Activated T-helper 1 cell treated with anti-CD3 and anti-CD28 coated beads, Interleukin-12 subunit alpha, Interleukin-12 subunit beta, Interleukin-2, Interleukin-4 antibody, amounts not matched to agents 30 ng/mL and 10 ng/mL and 1 ng/mL, durations not matched to agents 14 hours and 24 hours and 36 hours (primary cell): ENCODE measurements at regions not wholly inside any gene's neighbourhood (a gene's known extent, or its start where the extent isn't known, plus 50 kb on each side); places are given as distances from the start of the nearest gene placed in this dataset.

ENCODE experiments used
- DNase-seq: peaks from one replicate; pipeline ENCODE4 v3.0.0; 2021; ENCODE audit warnings: low spot score
- H3K27ac Mint-ChIP-seq: one replicate; pipeline ENCODE4 v1.8.0; 2021; ENCODE audit warnings: mild to moderate bottlenecking, mixed read lengths
- H3K27me3 Mint-ChIP-seq: one replicate; pipeline ENCODE4 v1.8.0; 2022; ENCODE audit warnings: mild to moderate bottlenecking, moderate library complexity, mixed read lengths; ENCODE audit not compliant: insufficient read depth
- H3K36me3 Mint-ChIP-seq: one replicate; pipeline ENCODE4 v1.8.0; 2021; ENCODE audit warnings: low read depth, mixed read lengths
- H3K4me1 Mint-ChIP-seq: one replicate; pipeline ENCODE4 v1.8.0; 2021; ENCODE audit warnings: low read depth, mixed read lengths
- H3K4me3 Mint-ChIP-seq: one replicate; pipeline ENCODE4 v1.8.0; 2021; ENCODE audit warnings: mild to moderate bottlenecking, moderate library complexity, mixed read lengths
- H3K9me3 Mint-ChIP-seq: one replicate; pipeline ENCODE4 v1.8.0; 2021; ENCODE audit warnings: mixed read lengths
- intact Hi-C: fragments of 100-400 bp; cut with micrococcal nuclease; formaldehyde crosslinking; loops from one replicate; pipeline ENCODE4 v1.15.1; 2024

GRCh38 chr20:40196846-40197436, 492.1 kb downstream of the MAFB start:
- Mint-ChIP-seq H3K4me3 (no peak overlapping the region), H3K36me3 (no peaks in the 10 kb centered on the region), H3K9me3 (no peaks in the 10 kb centered on the region), H3K4me1 (no peaks in the 10 kb centered on the region), H3K27me3 (no peaks in the 10 kb centered on the region), H3K27ac (no peak overlapping the region)
- no peak for DNase-seq
- intact Hi-C loops = no loop called here

DNA sequence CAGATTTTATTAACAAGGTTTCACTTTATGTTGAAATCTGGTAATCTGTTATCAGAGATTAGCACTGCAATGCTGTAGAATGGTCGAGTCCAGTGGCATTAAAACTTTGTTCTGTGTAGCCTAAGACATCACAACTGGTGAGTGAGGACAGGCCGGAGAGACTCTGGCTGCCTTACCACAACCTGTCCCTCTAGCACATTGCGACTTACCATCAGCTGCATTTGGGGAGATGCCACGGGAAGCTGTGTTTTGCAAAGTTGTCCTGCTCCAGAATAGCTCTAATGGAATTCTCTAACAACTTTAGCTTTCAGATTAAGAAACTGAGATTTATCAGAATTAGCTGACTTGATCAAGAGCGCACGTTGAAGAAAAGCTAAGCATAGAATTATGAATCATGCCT, 493.3 kb downstream of the MAFB start:
- intact Hi-C loops = no loop called here
- H3K27me3 Mint-ChIP-seq = no peaks in the 10 kb centered on the region
- H3K27ac Mint-ChIP-seq = no peak overlapping the region
- H3K4me3 Mint-ChIP-seq = no peak overlapping the region
- DNase-seq = no peak
- no peaks in the 10 kb centered on the region for H3K9me3 Mint-ChIP-seq
- no peaks in the 10 kb centered on the region for H3K4me1 Mint-ChIP-seq
- H3K36me3 Mint-ChIP-seq = no peaks in the 10 kb centered on the region

DNA sequence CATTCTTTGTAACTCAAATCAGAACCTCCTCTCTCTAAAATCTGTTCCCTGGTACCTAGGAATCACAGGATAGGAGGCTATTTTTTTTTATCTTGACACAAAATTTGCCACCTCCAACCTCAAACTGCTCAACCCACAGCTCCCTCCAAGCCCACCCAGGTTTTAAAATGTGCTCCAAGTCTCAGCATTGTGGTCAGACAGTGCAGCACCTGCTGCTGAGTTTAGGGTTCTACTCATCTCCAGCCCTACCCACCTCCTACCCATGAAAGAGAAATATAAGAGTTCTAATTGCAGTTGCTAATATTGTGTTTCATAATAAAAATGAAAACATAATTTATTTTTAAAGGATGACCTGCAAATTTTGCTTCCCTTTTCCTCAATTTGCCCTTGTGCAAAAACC, 496.5 kb downstream of the MAFB start:
- DNase-seq = no peak
- H3K36me3 Mint-ChIP-seq = no peaks in the 10 kb centered on the region
- H3K27ac Mint-ChIP-seq = no peak overlapping the region
- H3K4me3 Mint-ChIP-seq = no peak overlapping the region
- no peaks in the 10 kb centered on the region for H3K4me1 Mint-ChIP-seq
- no peaks in the 10 kb centered on the region for H3K9me3 Mint-ChIP-seq
- no peaks in the 10 kb centered on the region for H3K27me3 Mint-ChIP-seq
- intact Hi-C loops = no loop called here

DNA sequence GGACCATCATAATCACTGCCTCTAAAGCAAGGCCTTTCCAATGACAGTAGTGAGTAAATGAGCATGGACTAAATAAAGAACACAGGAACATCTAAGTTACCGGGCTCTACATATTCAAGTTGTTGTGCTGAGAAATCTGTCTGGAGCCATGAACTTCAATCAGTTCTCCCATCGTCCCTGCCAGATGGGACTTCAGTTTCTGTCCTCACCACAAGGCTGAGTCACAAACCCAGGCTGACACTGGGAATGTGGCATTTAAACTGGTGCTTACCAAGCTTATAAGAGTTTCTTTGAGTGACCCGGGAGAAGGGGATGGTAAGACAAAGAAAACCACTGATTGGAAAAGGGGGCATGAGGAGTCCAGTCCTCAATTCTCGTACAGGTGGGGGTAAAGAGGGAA, 497.0 kb downstream of the MAFB start:
- no peaks in the 10 kb centered on the region for H3K27me3 Mint-ChIP-seq
- no peak overlapping the region for H3K4me3 Mint-ChIP-seq

GRCh38 chr20:40191573-40191972, 497.5 kb downstream of the MAFB start:
- no peak overlapping the region for H3K27ac Mint-ChIP-seq
- no peaks in the 10 kb centered on the region for H3K4me1 Mint-ChIP-seq
- H3K27me3 Mint-ChIP-seq = no peaks in the 10 kb centered on the region
- no peaks in the 10 kb centered on the region for H3K9me3 Mint-ChIP-seq
- no peaks in the 10 kb centered on the region for H3K36me3 Mint-ChIP-seq
- DNase-seq = no peak
- intact Hi-C loops = no loop called here
- no peak overlapping the region for H3K4me3 Mint-ChIP-seq

More for the DNA sequence above, 497.0 kb downstream of the MAFB start:
- no peak overlapping the region for H3K27ac Mint-ChIP-seq
- H3K36me3 Mint-ChIP-seq = no peaks in the 10 kb centered on the region
- DNase-seq = no peak
- no peaks in the 10 kb centered on the region for H3K4me1 Mint-ChIP-seq
- intact Hi-C loops = no loop called here
- H3K9me3 Mint-ChIP-seq = no peaks in the 10 kb centered on the region

DNA sequence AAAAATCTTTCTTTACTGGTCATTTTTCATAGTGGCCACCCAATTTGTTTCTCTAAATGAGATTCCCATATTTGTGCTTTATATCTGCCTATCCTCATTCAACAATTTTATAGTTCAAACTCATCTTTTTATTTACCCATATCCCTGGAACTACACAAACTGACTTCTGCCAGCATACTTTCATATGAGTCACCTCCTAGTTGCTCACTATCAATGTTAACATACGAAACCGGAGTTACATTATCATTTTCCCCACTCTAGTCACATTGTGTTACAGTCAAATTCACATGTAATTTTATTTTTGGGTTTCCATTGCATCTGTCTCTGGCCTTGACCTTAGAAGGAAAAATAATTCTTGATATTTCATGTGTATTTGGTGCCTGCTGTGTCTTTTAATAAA, 499.4 kb downstream of the MAFB start:
- H3K27ac Mint-ChIP-seq = no peak overlapping the region
- intact Hi-C loops = no loop called here
- H3K4me3 Mint-ChIP-seq = no peak overlapping the region
- H3K27me3 Mint-ChIP-seq = no peaks in the 10 kb centered on the region
- DNase-seq = no peak
- no peaks in the 10 kb centered on the region for H3K36me3 Mint-ChIP-seq
- no peaks in the 10 kb centered on the region for H3K9me3 Mint-ChIP-seq
- H3K4me1 Mint-ChIP-seq = no peaks in the 10 kb centered on the region

DNA sequence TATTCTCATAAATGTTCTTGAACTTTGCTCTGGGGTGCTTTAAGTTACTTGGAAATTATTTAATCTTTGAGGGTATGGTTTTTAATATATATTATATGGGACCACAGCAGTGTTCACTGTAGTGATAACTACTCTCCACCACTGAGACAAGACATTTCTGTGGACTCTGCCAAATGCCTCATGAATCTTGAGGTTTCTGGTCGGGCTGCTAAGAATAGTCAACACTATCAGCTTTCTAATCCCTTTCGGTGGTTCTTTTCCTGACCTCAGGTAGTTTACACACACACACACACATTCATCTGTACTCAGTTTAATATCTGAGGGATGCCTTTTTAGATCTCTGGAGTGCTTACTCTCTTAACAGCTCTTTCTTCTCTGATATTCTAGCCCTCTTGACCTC, 500.7 kb downstream of the MAFB start:
- intact Hi-C loops = no loop called here
- Mint-ChIP-seq H3K36me3 (no peaks in the 10 kb centered on the region), H3K4me1 (no peaks in the 10 kb centered on the region), H3K27ac (no peak overlapping the region), H3K9me3 (no peaks in the 10 kb centered on the region), H3K4me3 (no peak overlapping the region), H3K27me3 (no peaks in the 10 kb centered on the region)
- DNase-seq = no peak

GRCh38 chr20:40186826-40187225, 502.2 kb downstream of the MAFB start:
- Mint-ChIP-seq H3K4me3 (no peak overlapping the region), H3K9me3 (no peaks in the 10 kb centered on the region), H3K4me1 (no peaks in the 10 kb centered on the region), H3K27ac (no peak overlapping the region), H3K36me3 (no peaks in the 10 kb centered on the region), H3K27me3 (no peaks in the 10 kb centered on the region)
- intact Hi-C loops = no loop called here
- DNase-seq = no peak

DNA sequence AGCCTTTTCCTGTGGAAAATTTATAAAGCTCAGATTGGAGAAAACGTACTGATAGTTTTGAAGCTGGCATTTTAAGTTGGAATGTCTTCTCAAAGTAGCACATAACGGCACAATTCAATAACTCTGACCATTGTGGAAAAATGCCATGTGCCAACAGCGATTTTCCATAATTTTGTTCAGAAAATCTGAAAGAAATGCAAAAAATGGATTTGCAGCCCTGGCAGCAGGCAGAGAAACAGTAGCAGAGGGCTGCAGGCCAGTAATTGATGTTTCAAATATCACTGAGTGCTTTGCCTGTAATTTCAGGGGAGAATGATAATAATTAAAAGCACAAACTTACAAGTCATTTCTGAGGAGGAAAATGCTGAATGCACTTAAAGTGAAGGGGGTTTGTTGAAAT, 507.4 kb downstream of the MAFB start:
- no peak for DNase-seq
- Mint-ChIP-seq H3K27me3 (no peaks in the 10 kb centered on the region), H3K36me3 (no peaks in the 10 kb centered on the region), H3K27ac (no peak overlapping the region), H3K4me3 (no peak overlapping the region), H3K4me1 (no peaks in the 10 kb centered on the region), H3K9me3 (no peaks in the 10 kb centered on the region)
- intact Hi-C loops = no loop called here

GRCh38 chr20:40176098-40176841, 512.8 kb downstream of the MAFB start:
- no peaks in the 10 kb centered on the region for H3K9me3 Mint-ChIP-seq
- no peak for DNase-seq
- no peak overlapping the region for H3K4me3 Mint-ChIP-seq
- H3K36me3 Mint-ChIP-seq = no peaks in the 10 kb centered on the region
- no peaks in the 10 kb centered on the region for H3K4me1 Mint-ChIP-seq
- H3K27ac Mint-ChIP-seq = no peak overlapping the region
- H3K27me3 Mint-ChIP-seq = no peaks in the 10 kb centered on the region
- intact Hi-C loops = no loop called here

DNA sequence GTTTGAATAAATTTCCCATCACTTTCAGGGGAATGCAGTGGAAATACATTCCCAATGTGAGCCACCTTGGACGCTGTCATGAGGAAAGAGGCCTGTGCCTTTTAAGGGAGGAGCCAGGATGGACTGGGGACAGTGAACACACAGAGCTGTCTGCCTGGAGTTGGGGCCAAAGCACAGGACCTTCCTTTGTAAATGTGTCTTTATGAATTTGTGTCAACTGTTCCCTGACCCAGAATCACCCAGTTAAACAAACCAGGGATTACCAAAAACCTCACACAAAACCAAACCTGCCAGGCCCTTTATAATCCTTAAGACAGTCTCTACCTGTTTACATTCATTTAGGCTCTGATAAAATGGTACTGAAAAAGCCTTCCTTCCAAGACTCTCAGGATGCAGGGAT, 513.7 kb downstream of the MAFB start:
- H3K27ac Mint-ChIP-seq = no peak overlapping the region
- DNase-seq = no peak
- H3K36me3 Mint-ChIP-seq = no peaks in the 10 kb centered on the region
- intact Hi-C loops = no loop called here
- no peaks in the 10 kb centered on the region for H3K27me3 Mint-ChIP-seq
- no peak overlapping the region for H3K4me3 Mint-ChIP-seq
- H3K9me3 Mint-ChIP-seq = no peaks in the 10 kb centered on the region
- no peaks in the 10 kb centered on the region for H3K4me1 Mint-ChIP-seq

DNA sequence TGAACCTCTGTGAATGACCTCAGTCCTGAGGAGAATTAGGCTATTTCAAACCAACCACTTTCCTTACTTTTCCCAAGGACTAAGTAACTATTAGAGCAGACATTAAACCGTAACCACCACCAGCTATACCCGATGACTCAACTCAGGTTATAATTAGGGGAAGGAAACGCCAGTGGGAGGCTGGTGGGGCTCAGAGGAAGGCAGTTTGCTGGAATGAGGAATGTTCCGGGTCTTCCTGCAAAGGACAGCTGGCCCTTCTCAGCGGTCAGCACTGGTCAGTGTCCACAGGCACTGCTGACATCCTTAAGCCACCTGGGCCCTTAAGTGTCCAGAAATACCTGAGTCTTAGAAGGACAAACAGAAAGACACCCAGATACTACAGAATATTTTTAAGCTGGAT, 515.2 kb downstream of the MAFB start:
- Mint-ChIP-seq H3K9me3 (no peaks in the 10 kb centered on the region), H3K4me3 (no peak overlapping the region), H3K27me3 (no peaks in the 10 kb centered on the region), H3K4me1 (no peaks in the 10 kb centered on the region), H3K36me3 (no peaks in the 10 kb centered on the region), H3K27ac (no peak overlapping the region)
- intact Hi-C loops = no loop called here
- DNase-seq = no peak

DNA sequence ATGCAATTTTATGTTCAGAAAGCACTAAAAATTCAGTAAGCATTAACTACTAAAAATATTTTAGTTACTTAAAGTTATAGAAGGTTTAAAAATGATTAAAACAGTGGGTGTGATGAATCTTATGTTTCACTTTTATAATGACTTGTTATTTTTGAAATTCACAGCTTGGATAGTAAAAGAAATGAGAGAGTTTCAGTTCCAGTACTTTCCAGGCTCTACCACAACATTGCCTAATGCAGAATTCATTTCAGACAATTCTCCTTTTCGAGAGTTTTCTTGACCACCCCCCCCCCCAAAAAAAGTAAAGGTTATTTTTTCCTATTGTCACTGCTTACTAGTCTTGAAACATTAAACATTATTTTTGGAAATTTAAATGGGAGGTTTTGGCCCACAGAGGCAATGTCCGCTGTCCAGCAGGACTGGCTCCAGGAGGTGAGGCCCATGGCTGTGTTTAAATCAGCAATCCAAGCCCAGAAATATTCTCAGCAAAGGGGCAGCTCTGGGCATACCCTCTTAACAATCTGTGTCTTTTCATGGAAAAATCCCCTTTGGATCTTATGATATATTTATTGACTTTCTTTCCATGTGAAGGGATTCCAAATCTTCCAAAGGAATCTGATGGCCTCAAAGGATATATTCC, 519.9 kb downstream of the MAFB start:
- DNase-seq = no peak
- Mint-ChIP-seq H3K4me3 (no peak overlapping the region), H3K36me3 (no peaks in the 10 kb centered on the region), H3K27ac (no peak overlapping the region), H3K27me3 (no peaks in the 10 kb centered on the region), H3K9me3 (no peaks in the 10 kb centered on the region), H3K4me1 (no peaks in the 10 kb centered on the region)
- intact Hi-C loops = no loop called here
